H1 (cell line): ENCODE measurements at regions not wholly inside any gene's neighbourhood (a gene's known extent, or its start where the extent isn't known, plus 50 kb on each side); places are given as distances from the start of the nearest gene placed in this dataset.

Experiments
- CBX5 ChIP-seq: fragments of 300-800, 300-1000 bp; sonication (generic); IDR thresholded peaks from 2 replicates; pipeline ENCODE4 v1.7.1; 2016; ENCODE audit warnings: antibody characterized with exemption, low read length, low read depth
- RNF2 ChIP-seq: fragments of 200-900, 300-1000 bp; sonication (generic); IDR thresholded peaks from 2 replicates; pipeline ENCODE4 v1.7.1; 2016; ENCODE audit warnings: borderline replicate concordance, low read depth, mild to moderate bottlenecking, antibody characterized with exemption, low read length; ENCODE audit not compliant: poor library complexity, severe bottlenecking; ENCODE audit errors: missing control alignments
- SIN3A ChIP-seq, 2 experiments: IDR thresholded peaks in 1 of 2; conservative IDR thresholded peaks in 1 of 2; 2 replicates each; pipeline ENCODE4 v1.6.1; 2011 to 2012; ENCODE audit warnings: low read length in 2 of 2, improper control_type of control experiment in 1 of 2, low read depth in 1 of 2, mild to moderate bottlenecking in 1 of 2
- SIX5 ChIP-seq: IDR thresholded peaks from 2 replicates; pipeline ENCODE4 v1.6.1; 2011; ENCODE audit warnings: mild to moderate bottlenecking, low read depth, low read length

DNA sequence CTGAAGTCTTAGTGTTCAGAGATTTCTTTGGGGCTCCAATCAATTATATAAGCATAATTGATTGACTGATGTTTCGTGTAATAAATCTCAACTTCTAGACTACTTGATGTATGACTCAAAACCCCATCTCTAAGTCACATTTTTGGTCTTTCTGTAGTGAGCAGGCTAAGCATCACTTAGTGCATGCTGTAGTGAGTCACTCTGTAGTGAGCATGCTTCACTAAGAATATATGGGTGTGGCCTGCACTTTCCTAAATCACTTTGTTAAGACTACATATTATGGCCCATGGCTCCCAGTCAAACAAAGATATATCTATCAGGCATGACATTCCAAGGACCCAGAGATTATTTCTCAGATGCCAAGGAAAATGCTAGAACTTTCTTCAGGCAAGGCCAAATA, 909.4 kb upstream of the LRFN5 start (continued):
- no peak for TF ChIP-seq RNF2
- TF ChIP-seq SIX5, result no peak
- no peak for TF ChIP-seq SIN3A (conservative IDR thresholded peaks at IDR 0.05 in 1 of 2, IDR thresholded peaks at IDR 0.05 in 1 of 2; ENCODE audit: low read depth in 1 of 2, low read length in 2 of 2)
- TF ChIP-seq CBX5, result no peak
